ENCODE measurements at regions not wholly inside any gene's neighbourhood (a gene's known extent, or its start where the extent isn't known, plus 50 kb on each side); places are given as distances from the start of the nearest gene placed in this dataset.

GRCh38 chr12:89943463-89943862 lies 234.8 kb upstream of the ATP2B1 start:
- H3K4me1 ChIP-seq (ENCODE audit: low read length) = no peaks in the 10 kb centered on the region
- H3K4me2 ChIP-seq (ENCODE audit: low read length) = no peak overlapping the region
- no peak overlapping the region for H3K27ac ChIP-seq (ENCODE audit: low read length)
- H3K9ac ChIP-seq (ENCODE audit: low read length) = no peak overlapping the region
- H3K27me3 ChIP-seq (ENCODE audit: low read depth, low read length) = no peaks in the 10 kb centered on the region
- H3K9me3 ChIP-seq (ENCODE audit: insufficient read depth, low read length) = no peaks in the 10 kb centered on the region
- H2AFZ ChIP-seq (ENCODE audit: low read depth, low read length) = no peak overlapping the region
- H3K79me2 ChIP-seq (ENCODE audit: low read length) = no peaks in the 10 kb centered on the region
- no peaks in the 10 kb centered on the region for H3K36me3 ChIP-seq (replicated peaks; ENCODE audit: low read depth, low read length)
- no peaks in the 10 kb centered on the region for H4K20me1 ChIP-seq (ENCODE audit: insufficient read depth, low read length)
- TF ChIP-seq EZH2phosphoT487 (IDR thresholded peaks at IDR 0.05; ENCODE audit: low read depth) = no peak
- TF ChIP-seq, protein P1, sequence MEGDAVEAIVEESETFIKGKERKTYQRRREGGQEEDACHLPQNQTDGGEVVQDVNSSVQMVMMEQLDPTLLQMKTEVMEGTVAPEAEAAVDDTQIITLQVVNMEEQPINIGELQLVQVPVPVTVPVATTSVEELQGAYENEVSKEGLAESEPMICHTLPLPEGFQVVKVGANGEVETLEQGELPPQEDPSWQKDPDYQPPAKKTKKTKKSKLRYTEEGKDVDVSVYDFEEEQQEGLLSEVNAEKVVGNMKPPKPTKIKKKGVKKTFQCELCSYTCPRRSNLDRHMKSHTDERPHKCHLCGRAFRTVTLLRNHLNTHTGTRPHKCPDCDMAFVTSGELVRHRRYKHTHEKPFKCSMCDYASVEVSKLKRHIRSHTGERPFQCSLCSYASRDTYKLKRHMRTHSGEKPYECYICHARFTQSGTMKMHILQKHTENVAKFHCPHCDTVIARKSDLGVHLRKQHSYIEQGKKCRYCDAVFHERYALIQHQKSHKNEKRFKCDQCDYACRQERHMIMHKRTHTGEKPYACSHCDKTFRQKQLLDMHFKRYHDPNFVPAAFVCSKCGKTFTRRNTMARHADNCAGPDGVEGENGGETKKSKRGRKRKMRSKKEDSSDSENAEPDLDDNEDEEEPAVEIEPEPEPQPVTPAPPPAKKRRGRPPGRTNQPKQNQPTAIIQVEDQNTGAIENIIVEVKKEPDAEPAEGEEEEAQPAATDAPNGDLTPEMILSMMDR (IDR thresholded peaks at IDR 0.05; ENCODE audit: low read depth, low read length) = no peak
- no peak overlapping the region for H3K4me3 ChIP-seq (ENCODE audit: low read length)

GRCh38 chr12:89941436-89941835 lies 232.8 kb upstream of the ATP2B1 start:
- Histone ChIP-seq H3K9ac (ENCODE audit: low read length) (no peak overlapping the region), H3K27ac (ENCODE audit: low read length) (no peak overlapping the region), H4K20me1 (ENCODE audit: insufficient read depth, low read length) (no peaks in the 10 kb centered on the region), H3K27me3 (ENCODE audit: low read depth, low read length) (no peaks in the 10 kb centered on the region), H3K4me1 (ENCODE audit: low read length) (peaks cover 15% of the 10 kb centered on the region), H3K4me3 (ENCODE audit: low read length) (no peak overlapping the region), H3K36me3 (replicated peaks; ENCODE audit: low read depth, low read length) (no peaks in the 10 kb centered on the region), H3K9me3 (ENCODE audit: insufficient read depth, low read length) (no peaks in the 10 kb centered on the region), H2AFZ (ENCODE audit: low read depth, low read length) (no peak overlapping the region), H3K79me2 (ENCODE audit: low read length) (no peaks in the 10 kb centered on the region), H3K4me2 (ENCODE audit: low read length) (no peak overlapping the region)
- TF ChIP-seq, protein P1 (IDR thresholded peaks at IDR 0.05; ENCODE audit: low read depth, low read length) = no peak
- TF ChIP-seq EZH2phosphoT487 (IDR thresholded peaks at IDR 0.05; ENCODE audit: low read depth) = no peak

GRCh38 chr12:89939522-89940215 lies 231.0 kb upstream of the ATP2B1 start:
- H3K36me3 ChIP-seq (replicated peaks; ENCODE audit: low read depth, low read length) = no peaks in the 10 kb centered on the region
- no peaks in the 10 kb centered on the region for H3K27me3 ChIP-seq (ENCODE audit: low read depth, low read length)
- H2AFZ ChIP-seq (ENCODE audit: low read depth, low read length) = no peak overlapping the region
- H3K4me2 ChIP-seq (ENCODE audit: low read length) = no peak overlapping the region
- H3K79me2 ChIP-seq (ENCODE audit: low read length) = no peaks in the 10 kb centered on the region
- no peaks in the 10 kb centered on the region for H4K20me1 ChIP-seq (ENCODE audit: insufficient read depth, low read length)
- H3K27ac ChIP-seq (ENCODE audit: low read length) = no peak overlapping the region
- H3K4me1 ChIP-seq (ENCODE audit: low read length) = peaks cover 33% of the 10 kb centered on the region
- H3K9ac ChIP-seq (ENCODE audit: low read length) = no peak overlapping the region
- H3K4me3 ChIP-seq (ENCODE audit: low read length) = no peak overlapping the region
- TF ChIP-seq, protein P1 (IDR thresholded peaks at IDR 0.05; ENCODE audit: low read depth, low read length) = no peak
- no peak for TF ChIP-seq EZH2phosphoT487 (IDR thresholded peaks at IDR 0.05; ENCODE audit: low read depth)
- H3K9me3 ChIP-seq (ENCODE audit: insufficient read depth, low read length) = no peaks in the 10 kb centered on the region

DNA sequence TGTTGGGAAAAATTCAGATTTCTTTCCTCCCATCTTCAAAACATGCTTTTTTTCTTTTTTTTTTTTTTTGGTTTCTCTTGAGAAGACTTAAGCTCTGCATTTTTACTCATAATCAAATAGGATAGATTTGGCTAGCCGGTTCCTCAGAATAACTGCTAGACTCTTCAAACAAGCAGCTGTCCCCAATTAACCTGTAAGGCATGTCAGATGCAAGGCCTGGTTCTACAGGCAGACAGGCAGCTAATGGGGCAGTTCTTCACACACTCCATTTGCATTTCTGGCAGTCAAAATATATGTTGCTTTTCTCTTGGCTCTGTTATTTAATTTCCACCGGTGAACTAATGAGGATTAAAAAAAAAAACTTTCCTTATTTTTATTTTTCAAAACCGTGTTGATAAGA lies 228.0 kb upstream of the ATP2B1 start:
- Histone ChIP-seq H2AFZ (ENCODE audit: low read depth, low read length) (no peak overlapping the region), H3K9ac (ENCODE audit: low read length) (peak overlapping the region; percentile 43), H4K20me1 (ENCODE audit: insufficient read depth, low read length) (no peaks in the 10 kb centered on the region), H3K27me3 (ENCODE audit: low read depth, low read length) (no peaks in the 10 kb centered on the region), H3K9me3 (ENCODE audit: insufficient read depth, low read length) (no peaks in the 10 kb centered on the region), H3K4me3 (ENCODE audit: low read length) (peak overlapping the region; percentile 30), H3K4me2 (ENCODE audit: low read length) (peak overlapping the region; percentile 67), H3K36me3 (replicated peaks; ENCODE audit: low read depth, low read length) (no peaks in the 10 kb centered on the region), H3K27ac (ENCODE audit: low read length) (peak overlapping the region; percentile 74), H3K79me2 (ENCODE audit: low read length) (no peaks in the 10 kb centered on the region), H3K4me1 (ENCODE audit: low read length) (peaks cover 33% of the 10 kb centered on the region)
- TF ChIP-seq EZH2phosphoT487 (IDR thresholded peaks at IDR 0.05; ENCODE audit: low read depth) = no peak
- TF ChIP-seq, protein P1 (IDR thresholded peaks at IDR 0.05; ENCODE audit: low read depth, low read length) = no peak
